Adrenal gland (tissue), 5 donors: ENCODE measurements at regions not wholly inside any gene's neighbourhood (a gene's known extent, or its start where the extent isn't known, plus 50 kb on each side); places are given as distances from the start of the nearest gene placed in this dataset.

ENCODE experiments used
- POLR2A ChIP-seq, 2 donors: fragments of 450-650 bp; IDR thresholded peaks; one replicate each; pipeline ENCODE4 v1.6.1; 2017; ENCODE audit warnings: antibody characterized with exemption in 2 of 2, mild to moderate bottlenecking in 2 of 2, moderate library complexity in 1 of 2
- TF ChIP-seq, protein P1 (sequence below), 6 experiments: fragments of 450-650 bp in 4 of 6; fragments of 200-600 bp in 2 of 6; sonication (generic) in 1 of 6; IDR thresholded peaks; 1 replicate in 5 of 6; 2 replicates in 1 of 6; pipeline versions ENCODE4 v1.5.1 to v1.8.0; 2016 to 2021; ENCODE audit warnings: antibody characterized with exemption in 6 of 6, mild to moderate bottlenecking in 2 of 6, moderate library complexity in 1 of 6
- donor health status: DM: no; HTN: no; CAD: no.

DNA sequence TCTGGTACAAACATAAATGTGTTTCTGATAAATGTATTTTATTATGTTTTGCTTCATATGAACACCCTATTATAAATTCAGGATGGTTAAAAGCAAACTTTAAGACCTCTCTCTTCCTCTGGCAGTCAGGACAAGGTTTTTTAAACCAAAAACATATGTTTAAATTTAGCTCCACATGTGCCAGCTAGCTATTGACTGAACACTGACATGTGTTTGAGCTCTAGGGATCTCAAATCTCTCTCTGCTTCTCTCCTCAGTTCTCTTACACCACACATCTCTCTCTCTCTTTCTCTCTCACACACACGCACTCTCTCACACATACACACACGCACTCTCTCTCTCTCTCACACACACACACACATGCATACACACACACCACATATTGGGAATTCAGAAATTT, 150.1 kb upstream of the RFX3 start:
- TF ChIP-seq, protein P1, sequence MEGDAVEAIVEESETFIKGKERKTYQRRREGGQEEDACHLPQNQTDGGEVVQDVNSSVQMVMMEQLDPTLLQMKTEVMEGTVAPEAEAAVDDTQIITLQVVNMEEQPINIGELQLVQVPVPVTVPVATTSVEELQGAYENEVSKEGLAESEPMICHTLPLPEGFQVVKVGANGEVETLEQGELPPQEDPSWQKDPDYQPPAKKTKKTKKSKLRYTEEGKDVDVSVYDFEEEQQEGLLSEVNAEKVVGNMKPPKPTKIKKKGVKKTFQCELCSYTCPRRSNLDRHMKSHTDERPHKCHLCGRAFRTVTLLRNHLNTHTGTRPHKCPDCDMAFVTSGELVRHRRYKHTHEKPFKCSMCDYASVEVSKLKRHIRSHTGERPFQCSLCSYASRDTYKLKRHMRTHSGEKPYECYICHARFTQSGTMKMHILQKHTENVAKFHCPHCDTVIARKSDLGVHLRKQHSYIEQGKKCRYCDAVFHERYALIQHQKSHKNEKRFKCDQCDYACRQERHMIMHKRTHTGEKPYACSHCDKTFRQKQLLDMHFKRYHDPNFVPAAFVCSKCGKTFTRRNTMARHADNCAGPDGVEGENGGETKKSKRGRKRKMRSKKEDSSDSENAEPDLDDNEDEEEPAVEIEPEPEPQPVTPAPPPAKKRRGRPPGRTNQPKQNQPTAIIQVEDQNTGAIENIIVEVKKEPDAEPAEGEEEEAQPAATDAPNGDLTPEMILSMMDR (IDR thresholded peaks at IDR 0.05), result no peak
- TF ChIP-seq POLR2A (IDR thresholded peaks at IDR 0.05), result no peak
